Progenitor cell of endocrine pancreas (in vitro differentiated cells): ENCODE measurements at regions not wholly inside any gene's neighbourhood (a gene's known extent, or its start where the extent isn't known, plus 50 kb on each side); places are given as distances from the start of the nearest gene placed in this dataset.

Experiments
- DNase-seq: peaks from one replicate; pipeline ENCODE4 v3.0.0; 2021; ENCODE audit warnings: low spot score; ENCODE audit not compliant: unreplicated experiment
- H3K27ac Mint-ChIP-seq: 2 replicates; pipeline ENCODE4 v1.8.0; 2021; ENCODE audit warnings: mild to moderate bottlenecking, moderate library complexity, mixed read lengths
- H3K27me3 Mint-ChIP-seq: 2 replicates; pipeline ENCODE4 v1.8.0; 2021; ENCODE audit warnings: mixed read lengths
- H3K36me3 Mint-ChIP-seq: 2 replicates; pipeline ENCODE4 v1.8.0; 2022; ENCODE audit warnings: mixed read lengths; ENCODE audit not compliant: insufficient read depth
- H3K4me1 Mint-ChIP-seq: 2 replicates; pipeline ENCODE4 v1.8.0; 2021; ENCODE audit warnings: low read depth, mixed read lengths
- H3K4me3 Mint-ChIP-seq: 2 replicates; pipeline ENCODE4 v1.8.0; 2021; ENCODE audit warnings: low read depth, mild to moderate bottlenecking, moderate library complexity, mixed read lengths
- H3K9me3 Mint-ChIP-seq: 2 replicates; pipeline ENCODE4 v1.8.0; 2021; ENCODE audit warnings: low read depth, mixed read lengths
- CTCF ChIP-seq: fragments of 200-600 bp; sonication (generic); IDR thresholded peaks from one replicate; pipeline ENCODE4 v1.5.0; 2021; ENCODE audit warnings: antibody characterized with exemption, mild to moderate bottlenecking; ENCODE audit not compliant: unreplicated experiment

GRCh38 chr5:17014686-17015085 is 78.6 kb upstream of the MYO10 start:
- Mint-ChIP-seq H3K4me1 (no peaks in the 10 kb centered on the region), H3K36me3 (no peaks in the 10 kb centered on the region), H3K27me3 (peaks cover 3% of the 10 kb centered on the region), H3K27ac (no peak overlapping the region), H3K9me3 (no peaks in the 10 kb centered on the region), H3K4me3 (no peak overlapping the region)
- no peak for DNase-seq
- TF ChIP-seq CTCF: no peak

- Mint-ChIP-seq H3K27ac (no peak overlapping the region), H3K36me3 (no peaks in the 10 kb centered on the region), H3K4me3 (no peak overlapping the region), H3K4me1 (no peaks in the 10 kb centered on the region), H3K27me3 (no peaks in the 10 kb centered on the region), H3K9me3 (no peaks in the 10 kb centered on the region)
- DNase-seq: no peak
- no peak for TF ChIP-seq CTCF
Observed at GRCh38 chr5:17018871-17019270, 82.8 kb upstream of the MYO10 start.

- Mint-ChIP-seq H3K27me3 (no peaks in the 10 kb centered on the region), H3K27ac (no peak overlapping the region), H3K4me3 (no peak overlapping the region), H3K36me3 (no peaks in the 10 kb centered on the region), H3K9me3 (no peaks in the 10 kb centered on the region), H3K4me1 (no peaks in the 10 kb centered on the region)
- no peak for TF ChIP-seq CTCF
- DNase-seq: no peak
Observed at GRCh38 chr5:17019324-17019723, 83.2 kb upstream of the MYO10 start.

GRCh38 chr5:17020678-17021601 is 84.9 kb upstream of the MYO10 start:
- Mint-ChIP-seq H3K4me1 (no peaks in the 10 kb centered on the region), H3K27ac (no peak overlapping the region)

GRCh38 chr5:17021602-17021932 is 85.5 kb upstream of the MYO10 start:
- Mint-ChIP-seq H3K9me3 (no peaks in the 10 kb centered on the region), H3K27me3 (no peaks in the 10 kb centered on the region), H3K4me1 (no peaks in the 10 kb centered on the region), H3K4me3 (no peak overlapping the region), H3K36me3 (no peaks in the 10 kb centered on the region), H3K27ac (no peak overlapping the region)
- no peak for DNase-seq
- no peak for TF ChIP-seq CTCF

More at GRCh38 chr5:17020678-17021601, 84.9 kb upstream of the MYO10 start:
- Mint-ChIP-seq H3K9me3 (no peaks in the 10 kb centered on the region), H3K4me3 (no peak overlapping the region), H3K36me3 (no peaks in the 10 kb centered on the region), H3K27me3 (no peaks in the 10 kb centered on the region)
- TF ChIP-seq CTCF: no peak
- no peak for DNase-seq
